H9 (cell line): ENCODE measurements at regions not wholly inside any gene's neighbourhood (a gene's known extent, or its start where the extent isn't known, plus 50 kb on each side); places are given as distances from the start of the nearest gene placed in this dataset.
"Not testable (repeated sequence)": the region's sequence is repeated elsewhere in the genome, so short reads cannot be mapped to it uniquely, and the experiment has no call there.

ENCODE experiments used
- DNase-seq: peaks from one replicate; pipeline ENCODE4 v3.0.0-alpha.2; 2017
- H2AFZ ChIP-seq: one replicate; pipeline ENCODE4 v1.6.1; 2013; ENCODE audit warnings: mild to moderate bottlenecking, low read length, control low read depth, moderate library complexity
- H2AK5ac ChIP-seq: 2 replicates; pipeline ENCODE4 v1.6.1; 2013; ENCODE audit warnings: low read length, control low read depth, mixed read lengths; ENCODE audit not compliant: insufficient read length
- H2BK120ac ChIP-seq: one replicate; pipeline ENCODE4 v1.6.1; 2013; ENCODE audit warnings: low read depth, mild to moderate bottlenecking, low read length, control low read depth, inconsistent platforms; ENCODE audit not compliant: poor library complexity, severe bottlenecking
- H2BK12ac ChIP-seq: 2 replicates; pipeline ENCODE4 v1.6.1; 2013; ENCODE audit warnings: low read length, control low read depth, mixed read lengths, low read depth; ENCODE audit not compliant: insufficient read length
- H2BK15ac ChIP-seq: 2 replicates; pipeline ENCODE4 v1.6.1; 2013; ENCODE audit warnings: low read depth, low read length, control low read depth
- H2BK20ac ChIP-seq: one replicate; pipeline ENCODE4 v1.6.1; 2013; ENCODE audit warnings: low read depth, mild to moderate bottlenecking, low read length, control low read depth, inconsistent platforms; ENCODE audit not compliant: poor library complexity, severe bottlenecking
- H2BK5ac ChIP-seq: 2 replicates; pipeline ENCODE4 v1.6.1; 2013; ENCODE audit warnings: low read length, control low read depth, mixed read lengths; ENCODE audit not compliant: insufficient read length
- H3K14ac ChIP-seq: 2 replicates; pipeline ENCODE4 v1.6.1; 2013; ENCODE audit warnings: low read length, control low read depth; ENCODE audit not compliant: insufficient read depth
- H3K18ac ChIP-seq: 2 replicates; pipeline ENCODE4 v1.6.1; 2013; ENCODE audit warnings: low read depth, mild to moderate bottlenecking, mixed read lengths, low read length, control low read depth; ENCODE audit not compliant: insufficient read length
- H3K23ac ChIP-seq: 2 replicates; pipeline ENCODE4 v1.6.1; 2013; ENCODE audit warnings: low read length, control low read depth, mixed read lengths, low read depth; ENCODE audit not compliant: insufficient read length
- H3K23me2 ChIP-seq: 2 replicates; pipeline ENCODE4 v1.6.1; 2013; ENCODE audit warnings: low read depth, mild to moderate bottlenecking, mixed read lengths, low read length, control low read depth; ENCODE audit not compliant: insufficient read length, poor library complexity, severe bottlenecking
- H3K27ac ChIP-seq: 2 replicates; pipeline ENCODE4 v1.5.1; 2013; ENCODE audit warnings: low read length, control low read depth, mixed read lengths, low read depth; ENCODE audit not compliant: insufficient read length
- H3K27me3 ChIP-seq: 2 replicates; pipeline ENCODE4 v1.6.1; 2013; ENCODE audit warnings: low read length, control low read depth, inconsistent platforms; ENCODE audit not compliant: insufficient read depth
- H3K4ac ChIP-seq: 2 replicates; pipeline ENCODE4 v1.6.1; 2013; ENCODE audit warnings: low read depth, mild to moderate bottlenecking, control low read depth, inconsistent platforms, low read length, moderate library complexity
- H3K4me1 ChIP-seq: 2 replicates; pipeline ENCODE4 v1.6.1; 2013; ENCODE audit warnings: low read length, control low read depth, inconsistent platforms; ENCODE audit not compliant: insufficient read depth
- H3K4me2 ChIP-seq: 2 replicates; pipeline ENCODE4 v1.6.1; 2013; ENCODE audit warnings: low read length, control low read depth, mixed read lengths; ENCODE audit not compliant: insufficient read length, insufficient read depth
- H3K56ac ChIP-seq: 2 replicates; pipeline ENCODE4 v1.6.1; 2013; ENCODE audit warnings: low read depth, mild to moderate bottlenecking, mixed read lengths, low read length, control low read depth; ENCODE audit not compliant: insufficient read length
- H3K79me1 ChIP-seq: 2 replicates; pipeline ENCODE4 v1.6.1; 2013; ENCODE audit warnings: low read depth, mild to moderate bottlenecking, moderate library complexity, low read length, control low read depth, inconsistent platforms; ENCODE audit not compliant: insufficient read depth, poor library complexity, severe bottlenecking
- H3K79me2 ChIP-seq: 2 replicates; pipeline ENCODE4 v1.6.1; 2013; ENCODE audit warnings: low read length, control low read depth, inconsistent platforms; ENCODE audit not compliant: insufficient read depth
- H3K9ac ChIP-seq: 2 replicates; pipeline ENCODE4 v1.6.1; 2013; ENCODE audit warnings: low read length, control low read depth, mixed read lengths; ENCODE audit not compliant: insufficient read length; ENCODE audit errors: extremely low read depth
- H3K9me3 ChIP-seq: one replicate; pipeline ENCODE4 v1.6.1; 2013; ENCODE audit warnings: low read depth, low read length, inconsistent platforms; ENCODE audit not compliant: control insufficient read depth
- H3T11ph ChIP-seq: one replicate; pipeline ENCODE4 v1.6.1; 2013; ENCODE audit warnings: mild to moderate bottlenecking, low read length, control low read depth, inconsistent platforms
- H4K20me1 ChIP-seq: one replicate; pipeline ENCODE4 v1.6.1; 2013; ENCODE audit not compliant: control insufficient read depth, insufficient read length, insufficient read depth
- H4K5ac ChIP-seq: 2 replicates; pipeline ENCODE4 v1.6.1; 2013; ENCODE audit warnings: low read depth, mild to moderate bottlenecking, mixed read lengths, low read length, control low read depth; ENCODE audit not compliant: insufficient read length
- H4K8ac ChIP-seq: replicated peaks from 2 replicates; pipeline ENCODE4 v1.6.1; 2013; ENCODE audit warnings: low read length, control low read depth, mixed read lengths, low read depth; ENCODE audit not compliant: insufficient read length
- H4K91ac ChIP-seq: 2 replicates; pipeline ENCODE4 v1.6.1; 2013; ENCODE audit warnings: low read depth, mild to moderate bottlenecking, moderate library complexity, mixed read lengths, low read length, control low read depth; ENCODE audit not compliant: insufficient read length
- H3K27ac Mint-ChIP-seq, 3 experiments: 2 replicates in 2 of 3; 3 replicates in 1 of 3; pipeline ENCODE4 v1.8.0; 2020 to 2021; ENCODE audit warnings: mixed read lengths in 3 of 3, mild to moderate bottlenecking in 1 of 3, moderate library complexity in 1 of 3
- H3K27me3 Mint-ChIP-seq: 2 replicates; pipeline ENCODE4 v1.8.0; 2021; ENCODE audit warnings: low read depth, mild to moderate bottlenecking, moderate library complexity, mixed read lengths
- H3K36me3 Mint-ChIP-seq, 3 experiments: 2 replicates in 2 of 3; 3 replicates in 1 of 3; pipeline ENCODE4 v1.8.0; 2020 to 2021; ENCODE audit warnings: low read depth in 3 of 3, mixed read lengths in 3 of 3; ENCODE audit not compliant: insufficient read depth in 1 of 3
- H3K4me1 Mint-ChIP-seq, 2 experiments: 2 replicates each; pipeline ENCODE4 v1.8.0; 2020; ENCODE audit warnings: mixed read lengths in 2 of 2
- H3K4me3 Mint-ChIP-seq, 2 experiments: 2 replicates in 1 of 2; 3 replicates in 1 of 2; pipeline ENCODE4 v1.8.0; 2020 to 2021; ENCODE audit warnings: mild to moderate bottlenecking in 2 of 2, mixed read lengths in 2 of 2, moderate library complexity in 1 of 2
- H3K9me3 Mint-ChIP-seq, 2 experiments: 2 replicates in 1 of 2; 3 replicates in 1 of 2; pipeline ENCODE4 v1.8.0; 2020; ENCODE audit warnings: mild to moderate bottlenecking in 2 of 2, mixed read lengths in 2 of 2, moderate library complexity in 1 of 2
- WGBS: extraction: QIAGEN DNeasy Blood & Tissue Kit; methylation state at CpG from one replicate; pipeline ENCODE4 v1.1.7; 2013; ENCODE audit warnings: missing lambda C conversion rate, low lambda C conversion rate, mixed read lengths; ENCODE audit not compliant: insufficient read length; ENCODE audit errors: extremely low coverage; 5-methylcytosine and 5-hydroxymethylcytosine counted together

DNA sequence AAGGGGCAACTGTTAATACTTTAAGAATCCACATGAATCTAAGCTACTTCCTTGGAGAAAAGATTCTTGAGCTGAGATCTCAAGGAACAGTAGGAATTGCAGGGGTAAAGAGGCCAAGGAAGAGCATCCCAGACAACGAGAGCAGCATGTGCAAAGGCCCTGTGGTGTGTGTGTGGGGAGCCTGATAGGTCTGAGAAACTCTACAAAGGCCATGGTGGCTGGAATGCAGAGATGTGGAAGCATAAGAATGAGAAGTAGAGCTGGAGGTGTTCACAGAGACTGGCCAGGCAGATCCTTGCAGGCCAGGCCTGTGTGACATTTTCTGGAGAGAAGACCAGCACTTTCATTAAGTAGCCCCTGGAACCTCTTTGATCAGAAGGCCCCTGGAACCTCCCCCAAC, 105.8 kb upstream of the GRK3 start:
- H3K9me3 ChIP-seq, H2AK5ac ChIP-seq, H3K56ac ChIP-seq, H3K4me2 ChIP-seq, H4K20me1 ChIP-seq, H3K27me3 Mint-ChIP-seq, H3K9ac ChIP-seq, H2BK12ac ChIP-seq, H3K23me2 ChIP-seq, H3T11ph ChIP-seq, H2BK120ac ChIP-seq, H3K27ac ChIP-seq, H4K91ac ChIP-seq, H3K79me1 ChIP-seq, H3K4ac ChIP-seq, H3K14ac ChIP-seq, DNase-seq, H2BK15ac ChIP-seq, H3K27ac Mint-ChIP-seq, H3K79me2 ChIP-seq, H2AFZ ChIP-seq, H2BK5ac ChIP-seq, H2BK20ac ChIP-seq, H3K27me3 ChIP-seq, H3K4me3 Mint-ChIP-seq, H3K4me1 Mint-ChIP-seq, H4K5ac ChIP-seq, H4K8ac ChIP-seq, H3K18ac ChIP-seq, H3K9me3 Mint-ChIP-seq, H3K4me1 ChIP-seq, H3K23ac ChIP-seq: not testable (repeated sequence)
- peaks cover 35 to 55% (median 55%) of the 10 kb centered on the region in 3 experiments for H3K36me3 Mint-ChIP-seq
- WGBS: no CpG with 5 or more reads among the region's 1 CpG

DNA sequence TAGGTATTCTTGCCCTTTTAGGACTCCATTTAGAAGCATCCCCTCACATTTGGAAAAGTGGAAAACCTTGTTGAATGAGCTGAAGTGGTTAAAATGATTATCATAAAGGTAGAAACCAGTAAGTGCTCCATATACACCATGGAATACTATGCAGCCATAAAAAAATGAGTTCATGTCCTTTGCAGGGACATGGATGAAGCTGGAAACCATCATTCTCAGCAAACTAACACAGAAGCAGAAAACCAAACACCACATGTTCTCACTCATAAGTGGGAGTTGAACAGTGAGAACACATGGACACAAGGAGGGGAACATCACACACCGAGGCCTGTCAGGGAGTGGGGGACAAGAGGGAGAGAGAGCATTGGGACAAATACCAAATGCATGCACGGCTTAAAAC, 103.8 kb upstream of the GRK3 start:
- not testable (repeated sequence) for H3K27me3 ChIP-seq, H4K20me1 ChIP-seq, H2BK15ac ChIP-seq, H3K4ac ChIP-seq, H3K79me2 ChIP-seq, H3K14ac ChIP-seq, H4K5ac ChIP-seq, H3T11ph ChIP-seq, H3K27me3 Mint-ChIP-seq, H3K27ac ChIP-seq, H3K27ac Mint-ChIP-seq, H3K4me3 Mint-ChIP-seq, H2BK12ac ChIP-seq, H3K23ac ChIP-seq, H3K9me3 ChIP-seq, H3K23me2 ChIP-seq, DNase-seq, H4K8ac ChIP-seq, H2AK5ac ChIP-seq, H3K4me2 ChIP-seq, H3K4me1 ChIP-seq, H2BK120ac ChIP-seq, H3K9ac ChIP-seq, H3K4me1 Mint-ChIP-seq, H4K91ac ChIP-seq, H3K9me3 Mint-ChIP-seq, H3K18ac ChIP-seq, H3K79me1 ChIP-seq, H2BK5ac ChIP-seq, H2BK20ac ChIP-seq, H2AFZ ChIP-seq, H3K56ac ChIP-seq
- WGBS: no CpG with 5 or more reads among the region's 2 CpGs
- H3K36me3 Mint-ChIP-seq: peaks cover 28 to 46% (median 43%) of the 10 kb centered on the region in 3 experiments
